Ishikawa (cell line): ENCODE measurements at regions not wholly inside any gene's neighbourhood (a gene's known extent, or its start where the extent isn't known, plus 50 kb on each side); places are given as distances from the start of the nearest gene placed in this dataset.

Experiments used
- CEBPB ChIP-seq: IDR thresholded peaks from 2 replicates; pipeline ENCODE4 v1.6.1; 2012
- CREB1 ChIP-seq: IDR thresholded peaks from 2 replicates; pipeline ENCODE4 v1.6.1; 2012; ENCODE audit warnings: low read depth
- EGR1 ChIP-seq: IDR thresholded peaks from 2 replicates; pipeline ENCODE4 v1.6.1; 2012
- EP300 ChIP-seq: IDR thresholded peaks from 2 replicates; pipeline ENCODE4 v1.6.1; 2012; ENCODE audit warnings: borderline replicate concordance
- FOXM1 ChIP-seq: IDR thresholded peaks from 2 replicates; pipeline ENCODE4 v1.6.1; 2012; ENCODE audit warnings: low read depth, borderline replicate concordance
- NFIC ChIP-seq: IDR thresholded peaks from 2 replicates; pipeline ENCODE4 v1.6.1; 2012
- RAD21 ChIP-seq: IDR thresholded peaks from 2 replicates; pipeline ENCODE4 v1.6.1; 2012; ENCODE audit warnings: low read depth
- TAF1 ChIP-seq: IDR thresholded peaks from 2 replicates; pipeline ENCODE4 v1.6.1; 2012; ENCODE audit warnings: low read depth, mild to moderate bottlenecking
- TCF12 ChIP-seq: IDR thresholded peaks from 2 replicates; pipeline ENCODE4 v1.6.1; 2012; ENCODE audit warnings: low read depth
- TEAD4 ChIP-seq: IDR thresholded peaks from 2 replicates; pipeline ENCODE4 v1.6.1; 2012
- YY1 ChIP-seq: IDR thresholded peaks from 2 replicates; pipeline ENCODE4 v1.6.1; 2012; ENCODE audit warnings: low read depth
- ZBTB7A ChIP-seq: IDR thresholded peaks from 2 replicates; pipeline ENCODE4 v1.6.1; 2012; ENCODE audit warnings: low read depth
- TF ChIP-seq, protein P1 (sequence below): IDR thresholded peaks from 2 replicates; pipeline ENCODE4 v1.6.1; 2012
- TF ChIP-seq, protein P2 (sequence below): IDR thresholded peaks from 2 replicates; pipeline ENCODE4 v1.6.1; 2012; ENCODE audit warnings: low read depth, mild to moderate bottlenecking
- TF ChIP-seq, protein P3 (sequence below): IDR thresholded peaks from 2 replicates; pipeline ENCODE4 v1.6.1; 2012

DNA sequence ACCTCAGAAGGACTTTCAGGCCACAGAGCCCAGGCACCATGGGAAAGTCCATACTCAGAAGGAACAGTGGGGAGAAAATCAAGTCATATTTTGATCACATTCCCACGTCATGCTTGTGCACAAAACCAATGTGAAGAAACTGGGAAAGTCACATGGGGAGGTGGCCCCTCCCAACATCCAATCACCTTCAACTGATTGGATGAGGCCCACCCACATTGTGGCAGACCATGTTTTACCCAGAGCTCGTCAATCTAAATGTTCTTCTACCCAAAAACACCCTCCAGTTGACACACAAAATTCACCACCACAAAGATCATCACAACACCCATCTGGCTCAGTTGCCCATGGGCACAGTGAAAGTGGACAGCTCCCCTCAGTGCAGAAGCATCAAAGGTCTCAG is 248.2 kb upstream of the IGF1R start:
- no peak for TF ChIP-seq CEBPB
- no peak for TF ChIP-seq TAF1
- TF ChIP-seq TCF12, result no peak
- TF ChIP-seq CREB1, result no peak
- no peak for TF ChIP-seq EP300
- TF ChIP-seq, protein P1, sequence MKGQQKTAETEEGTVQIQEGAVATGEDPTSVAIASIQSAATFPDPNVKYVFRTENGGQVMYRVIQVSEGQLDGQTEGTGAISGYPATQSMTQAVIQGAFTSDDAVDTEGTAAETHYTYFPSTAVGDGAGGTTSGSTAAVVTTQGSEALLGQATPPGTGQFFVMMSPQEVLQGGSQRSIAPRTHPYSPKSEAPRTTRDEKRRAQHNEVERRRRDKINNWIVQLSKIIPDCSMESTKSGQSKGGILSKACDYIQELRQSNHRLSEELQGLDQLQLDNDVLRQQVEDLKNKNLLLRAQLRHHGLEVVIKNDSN, result no peak
- TF ChIP-seq NFIC, result no peak
- TF ChIP-seq, protein P2, sequence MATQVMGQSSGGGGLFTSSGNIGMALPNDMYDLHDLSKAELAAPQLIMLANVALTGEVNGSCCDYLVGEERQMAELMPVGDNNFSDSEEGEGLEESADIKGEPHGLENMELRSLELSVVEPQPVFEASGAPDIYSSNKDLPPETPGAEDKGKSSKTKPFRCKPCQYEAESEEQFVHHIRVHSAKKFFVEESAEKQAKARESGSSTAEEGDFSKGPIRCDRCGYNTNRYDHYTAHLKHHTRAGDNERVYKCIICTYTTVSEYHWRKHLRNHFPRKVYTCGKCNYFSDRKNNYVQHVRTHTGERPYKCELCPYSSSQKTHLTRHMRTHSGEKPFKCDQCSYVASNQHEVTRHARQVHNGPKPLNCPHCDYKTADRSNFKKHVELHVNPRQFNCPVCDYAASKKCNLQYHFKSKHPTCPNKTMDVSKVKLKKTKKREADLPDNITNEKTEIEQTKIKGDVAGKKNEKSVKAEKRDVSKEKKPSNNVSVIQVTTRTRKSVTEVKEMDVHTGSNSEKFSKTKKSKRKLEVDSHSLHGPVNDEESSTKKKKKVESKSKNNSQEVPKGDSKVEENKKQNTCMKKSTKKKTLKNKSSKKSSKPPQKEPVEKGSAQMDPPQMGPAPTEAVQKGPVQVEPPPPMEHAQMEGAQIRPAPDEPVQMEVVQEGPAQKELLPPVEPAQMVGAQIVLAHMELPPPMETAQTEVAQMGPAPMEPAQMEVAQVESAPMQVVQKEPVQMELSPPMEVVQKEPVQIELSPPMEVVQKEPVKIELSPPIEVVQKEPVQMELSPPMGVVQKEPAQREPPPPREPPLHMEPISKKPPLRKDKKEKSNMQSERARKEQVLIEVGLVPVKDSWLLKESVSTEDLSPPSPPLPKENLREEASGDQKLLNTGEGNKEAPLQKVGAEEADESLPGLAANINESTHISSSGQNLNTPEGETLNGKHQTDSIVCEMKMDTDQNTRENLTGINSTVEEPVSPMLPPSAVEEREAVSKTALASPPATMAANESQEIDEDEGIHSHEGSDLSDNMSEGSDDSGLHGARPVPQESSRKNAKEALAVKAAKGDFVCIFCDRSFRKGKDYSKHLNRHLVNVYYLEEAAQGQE, result no peak
- TF ChIP-seq, protein P3, sequence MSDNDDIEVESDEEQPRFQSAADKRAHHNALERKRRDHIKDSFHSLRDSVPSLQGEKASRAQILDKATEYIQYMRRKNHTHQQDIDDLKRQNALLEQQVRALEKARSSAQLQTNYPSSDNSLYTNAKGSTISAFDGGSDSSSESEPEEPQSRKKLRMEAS, result no peak
- no peak for TF ChIP-seq YY1
- no peak for TF ChIP-seq EGR1
- TF ChIP-seq TEAD4, result no peak
- no peak for TF ChIP-seq ZBTB7A
- no peak for TF ChIP-seq FOXM1
- no peak for TF ChIP-seq RAD21

DNA sequence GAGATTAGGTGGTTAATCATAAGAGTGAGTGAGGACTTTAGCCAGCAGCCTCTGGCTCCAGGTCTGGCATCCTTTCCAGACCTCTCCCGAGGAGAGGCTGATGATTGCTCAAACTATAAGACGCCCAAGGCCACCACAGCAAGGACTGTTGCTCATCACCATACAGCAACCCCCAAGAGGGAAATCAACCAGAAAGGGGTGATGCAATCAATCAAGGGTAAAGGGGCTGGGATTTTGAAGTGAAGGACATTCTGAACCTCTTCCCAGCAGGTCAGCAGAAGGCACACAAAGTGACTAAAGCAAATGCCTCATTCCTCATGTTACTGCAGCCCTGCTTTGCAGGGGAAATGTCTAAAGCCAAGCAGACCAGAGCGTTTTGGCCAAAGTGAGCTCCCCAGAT is 247.3 kb upstream of the IGF1R start:
- TF ChIP-seq, protein P2, result no peak
- TF ChIP-seq EP300 (no peak), YY1 (no peak), FOXM1 (no peak), RAD21 (no peak), TEAD4 (no peak), EGR1 (no peak), TCF12 (no peak), ZBTB7A (no peak), TAF1 (no peak)
- TF ChIP-seq, protein P1, result no peak

DNA sequence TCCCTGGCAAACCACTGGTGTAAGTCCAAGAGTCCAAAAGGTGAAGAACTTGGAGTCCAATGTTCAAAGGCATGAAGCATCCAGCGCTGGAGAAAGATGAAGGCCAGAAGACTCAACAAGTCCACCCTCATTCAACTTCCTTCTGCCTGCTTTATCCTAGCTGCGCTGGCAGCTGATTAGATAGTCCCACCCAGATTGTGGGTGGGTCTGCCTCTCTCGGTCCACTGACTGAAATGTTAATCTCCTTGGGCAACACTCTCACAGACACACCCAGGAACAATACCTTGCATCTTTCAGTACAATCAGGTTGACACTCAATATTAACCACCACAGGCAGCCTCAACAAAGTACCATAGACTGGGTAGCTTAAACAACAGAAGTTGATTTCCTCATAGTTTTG is 245.9 kb upstream of the IGF1R start:
- TF ChIP-seq ZBTB7A (no peak), TCF12 (no peak), EP300 (no peak), YY1 (no peak), CREB1 (no peak), EGR1 (no peak), FOXM1 (no peak), RAD21 (no peak), NFIC (no peak), CEBPB (no peak), TAF1 (no peak), TEAD4 (no peak)
- TF ChIP-seq, protein P1, result no peak
- TF ChIP-seq, protein P2, result no peak
- TF ChIP-seq, protein P3, result no peak

DNA sequence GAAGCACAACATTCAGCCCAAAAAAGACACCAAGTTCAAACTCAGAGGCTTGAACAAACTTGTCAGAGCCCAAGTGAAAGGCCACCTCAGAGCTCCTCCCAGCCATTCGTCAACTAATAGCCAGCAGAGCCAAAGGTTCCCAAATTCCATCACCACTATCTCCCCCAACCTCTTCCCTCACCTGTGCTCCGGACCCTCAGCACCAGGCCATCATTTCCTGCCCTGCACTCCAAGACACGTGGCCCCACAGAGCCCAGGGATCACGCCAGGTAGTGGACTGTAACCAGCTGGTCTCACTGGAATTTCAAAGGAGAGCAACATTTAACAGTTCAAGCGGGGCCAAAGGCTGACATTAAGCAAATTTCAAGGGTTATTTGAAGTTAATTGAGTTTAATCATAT is 245.2 kb upstream of the IGF1R start:
- TF ChIP-seq YY1 (no peak), CEBPB (no peak), TCF12 (no peak)
- TF ChIP-seq, protein P2, result no peak
- TF ChIP-seq, protein P1, result no peak
- TF ChIP-seq, protein P3, result no peak
